HepG2 (cell line): ENCODE measurements at regions not wholly inside any gene's neighbourhood (a gene's known extent, or its start where the extent isn't known, plus 50 kb on each side); places are given as distances from the start of the nearest gene placed in this dataset.

Experiments
- ATAC-seq: fragments of 200-7000 bp; cut with Tn5 transposase; 3 replicates; pipeline ENCODE4 v1.9.1; 2020; ENCODE audit warnings: mild to moderate bottlenecking, moderate library complexity
- BruUV-seq: library from RNA; stranded (reverse); fragments of 400-500 nt; replicated peaks from 2 replicates; lab custom pipeline; 2021; lab: Mats Ljungman, UMichigan
- CTCF ChIA-PET: fragments of 300-600 bp; formaldehyde crosslinking; extraction: SDS; loops from one replicate; lab custom pipeline; 2021; ENCODE audit warnings: low total read pairs, inconsistent platforms, low intra/inter-chr PET ratio; lab: Yijun Ruan, JAX
- POLR2A ChIA-PET: fragments of 350-600 bp; sonication (Branson Sonifier 250); formaldehyde crosslinking; loops from one replicate; lab custom pipeline; 2020; ENCODE audit warnings: antibody characterized with exemption, inconsistent platforms; lab: Yijun Ruan, JAX
- DNase-seq: peaks from one replicate; pipeline ENCODE4 v3.0.0-alpha.2; 2015; ENCODE audit warnings: low spot score
- FAIRE-seq: peaks from 3 replicates; lab custom pipeline; 2011; peaks lifted over from hg19 to GRCh38; lab: Jason Lieb, UNC
- H2AFZ ChIP-seq: one replicate; pipeline ENCODE4 v1.6.1; 2011; ENCODE audit warnings: low read length, inconsistent platforms
- H3K27ac ChIP-seq: fragments of 300-600 bp; 3 replicates; pipeline ENCODE4 v1.8.0; 2011; ENCODE audit warnings: mixed run types, mild to moderate bottlenecking, mixed read lengths, low read length, inconsistent platforms; ENCODE audit not compliant: insufficient read depth; ENCODE audit errors: extremely low read length
- H3K27me3 ChIP-seq, 2 experiments: fragments of 200-600 bp in 1 of 2; 2 replicates in 1 of 2; 3 replicates in 1 of 2; pipeline versions ENCODE4 v1.6.0 to v1.8.0; 2011; ENCODE audit warnings: low read length in 2 of 2, mild to moderate bottlenecking in 2 of 2, moderate library complexity in 2 of 2, inconsistent platforms in 1 of 2; ENCODE audit not compliant: insufficient read depth in 2 of 2, control insufficient read depth in 1 of 2
- H3K36me3 ChIP-seq, 2 experiments: fragments of 200-600 bp in 1 of 2; replicated peaks in 1 of 2; 2 replicates in 1 of 2; 3 replicates in 1 of 2; pipeline versions ENCODE4 v1.5.1 to v1.8.0; 2011; ENCODE audit warnings: low read length in 2 of 2, inconsistent platforms in 1 of 2; ENCODE audit not compliant: insufficient read depth in 2 of 2, control insufficient read depth in 1 of 2
- H3K4me1 ChIP-seq: 2 replicates; pipeline ENCODE4 v1.5.1; 2012; ENCODE audit warnings: low read length, inconsistent platforms; ENCODE audit not compliant: insufficient read depth
- H3K4me2 ChIP-seq: 2 replicates; pipeline ENCODE4 v1.6.0; 2011; ENCODE audit warnings: low read depth, low read length, inconsistent platforms
- H3K4me3 ChIP-seq, 3 experiments: fragments of 200-600 bp in 1 of 3; sonication (generic), shearing (Covaris generic) in 1 of 3; replicated peaks in 1 of 3; 2 replicates each; pipeline ENCODE4 v1.5.1; 2011 to 2016; ENCODE audit warnings: low read length in 3 of 3, inconsistent platforms in 2 of 3, low read depth in 2 of 3, mild to moderate bottlenecking in 2 of 3, control low read depth in 1 of 3, mixed read lengths in 1 of 3; ENCODE audit not compliant: insufficient read depth in 1 of 3
- H3K79me2 ChIP-seq: one replicate; pipeline ENCODE4 v1.6.1; 2011; ENCODE audit warnings: low read length, inconsistent platforms; ENCODE audit not compliant: insufficient read depth
- H3K9ac ChIP-seq: 2 replicates; pipeline ENCODE4 v1.6.0; 2011; ENCODE audit warnings: mild to moderate bottlenecking, low read depth, low read length, inconsistent platforms; ENCODE audit not compliant: insufficient read depth
- H3K9me3 ChIP-seq: 2 replicates; pipeline ENCODE4 v1.5.1; 2012; ENCODE audit warnings: mild to moderate bottlenecking, low read length
- H4K20me1 ChIP-seq: 2 replicates; pipeline ENCODE4 v1.6.0; 2011; ENCODE audit warnings: inconsistent platforms, mild to moderate bottlenecking, low read length, moderate library complexity; ENCODE audit not compliant: insufficient read depth
- ATM ChIP-seq: fragments of 450-650 bp; IDR thresholded peaks from 2 replicates; pipeline ENCODE4 v1.7.1; 2017; ENCODE audit warnings: mild to moderate bottlenecking, borderline replicate concordance
- CBX1 ChIP-seq: IDR thresholded peaks from one replicate; pipeline ENCODE4 v1.6.1; 2016; ENCODE audit warnings: antibody characterized with exemption, low read depth
- FUBP1 ChIP-seq: sonication (generic); formaldehyde crosslinking; IDR thresholded peaks from 2 replicates; pipeline ENCODE4 v1.5.1; 2020; ENCODE audit warnings: missing genetic modification reagents, mild to moderate bottlenecking, borderline replicate concordance
- PCBP1 ChIP-seq: fragments of 200-400 bp; formaldehyde crosslinking; IDR thresholded peaks from 2 replicates; pipeline ENCODE4 v1.6.1; 2017; ENCODE audit warnings: mild to moderate bottlenecking, low read depth, low read length, borderline replicate concordance
- YEATS4 ChIP-seq: sonication (generic); formaldehyde crosslinking; IDR thresholded peaks from 2 replicates; pipeline ENCODE4 v1.4.0; 2020; ENCODE audit warnings: missing genetic modification reagents, borderline replicate concordance
- YY1 ChIP-seq: IDR thresholded peaks from 2 replicates; pipeline ENCODE4 v1.6.1; 2011; ENCODE audit warnings: low read length, low read depth, moderate library complexity, mild to moderate bottlenecking; ENCODE audit not compliant: insufficient read depth, insufficient replicate concordance
- ZBTB4 ChIP-seq: sonication (generic); formaldehyde crosslinking; IDR thresholded peaks from 2 replicates; pipeline ENCODE4 v1.4.0; 2020; ENCODE audit warnings: missing genetic modification reagents, mild to moderate bottlenecking, borderline replicate concordance
- ZNF496 ChIP-seq: sonication (generic); formaldehyde crosslinking; IDR thresholded peaks from 2 replicates; pipeline ENCODE4 v1.8.1; 2023; ENCODE audit warnings: mild to moderate bottlenecking, moderate library complexity, missing genetic modification reagents; ENCODE audit not compliant: insufficient replicate concordance
- ZNF513 ChIP-seq: sonication (generic); formaldehyde crosslinking; conservative IDR thresholded peaks from 2 replicates; pipeline ENCODE4 v1.5.0; 2020; ENCODE audit warnings: missing genetic modification reagents
- ZNF546 ChIP-seq: sonication (generic); formaldehyde crosslinking; conservative IDR thresholded peaks from 2 replicates; pipeline ENCODE4 v1.8.1; 2023; ENCODE audit warnings: mild to moderate bottlenecking, missing genetic modification reagents
- ZNF547 ChIP-seq: sonication (generic); formaldehyde crosslinking; IDR thresholded peaks from 2 replicates; pipeline ENCODE4 v1.5.1; 2020; ENCODE audit warnings: mild to moderate bottlenecking, missing genetic modification reagents
- WGBS: methylation state at CpG from one replicate; pipeline ENCODE4 v1.1.6; 2017; ENCODE audit warnings: low lambda C conversion rate; 5-methylcytosine and 5-hydroxymethylcytosine counted together
- in situ Hi-C: cut with HindIII; loops from 2 replicates; pipeline ENCODE4 v1.10.0; 2017; ENCODE audit warnings: low pct_unique_long_range_greater_than_20kb; ENCODE audit not compliant: extremely low pct_ligation_motif_present
- intact Hi-C: fragments of 100-400 bp; cut with micrococcal nuclease; formaldehyde crosslinking; loops from one replicate; pipeline ENCODE4 v1.10.0; 2022; ENCODE audit not compliant: unreplicated experiment

- Histone ChIP-seq H3K27me3 (no peaks in the 10 kb centered on the region), H3K9me3 (no peaks in the 10 kb centered on the region), H3K36me3 (no peaks in the 10 kb centered on the region), H3K4me1 (no peaks in the 10 kb centered on the region), H3K4me3 (no peak overlapping the region), H3K79me2 (no peaks in the 10 kb centered on the region), H3K27ac (no peak overlapping the region), H3K9ac (no peak overlapping the region), H4K20me1 (no peaks in the 10 kb centered on the region), H2AFZ (no peak overlapping the region), H3K4me2 (no peak overlapping the region)
- FAIRE-seq (peak; percentile 8), DNase-seq (no peak), ATAC-seq (no peak)
- no TSS peak for BruUV-seq
- TF ChIP-seq ZNF547 (CRISPR knock-in tag): no peak
- TF ChIP-seq FUBP1 (CRISPR knock-in tag): no peak
- ChIA-PET POLR2A (no interaction called here), CTCF (no interaction called here)
- WGBS: 67% methylated on average over 3 of the region's 3 CpGs
- intact Hi-C loops (no loop called here), in situ Hi-C loops (loop anchor here (25.0 kb wide), 1 partner anchor 285 kb away; no protein-coding TSS in a partner anchor)
These were observed 129.0 kb upstream of the SGK1 start for GRCh38 chr6:134446896-134447295.

- H3K9ac ChIP-seq: no peak overlapping the region
- no peaks in the 10 kb centered on the region for H3K27me3 ChIP-seq
- WGBS: 59% methylated on average over 6 of the region's 6 CpGs
- H3K4me1 ChIP-seq: no peaks in the 10 kb centered on the region
- ChIA-PET POLR2A (no interaction called here), CTCF (no interaction called here)
- no peak overlapping the region for H3K27ac ChIP-seq
- in situ Hi-C loops (loop anchor here (25.0 kb wide), 1 partner anchor 284 kb away; no protein-coding TSS in a partner anchor), intact Hi-C loops (no loop called here)
- no peaks in the 10 kb centered on the region for H3K9me3 ChIP-seq
- no peak overlapping the region for H3K4me2 ChIP-seq
- no peaks in the 10 kb centered on the region for H3K36me3 ChIP-seq
- no peak for ATAC-seq
- H2AFZ ChIP-seq: no peak overlapping the region
- no peak for FAIRE-seq
- no peaks in the 10 kb centered on the region for H4K20me1 ChIP-seq
- no peaks in the 10 kb centered on the region for H3K79me2 ChIP-seq
- DNase-seq: no peak
- BruUV-seq: no TSS peak
- H3K4me3 ChIP-seq: no peak overlapping the region
- TF ChIP-seq CBX1 (no peak), YEATS4 (CRISPR knock-in tag) (no peak), ATM (no peak), YY1 (no peak), ZNF496 (CRISPR knock-in tag) (no peak), ZNF513 (CRISPR knock-in tag) (no peak), ZNF546 (no peak), PCBP1 (no peak), ZBTB4 (CRISPR knock-in tag) (no peak)
These were observed 128.4 kb upstream of the SGK1 start for GRCh38 chr6:134446218-134446848.
